DND-41 (cell line): ENCODE measurements at regions not wholly inside any gene's neighbourhood (a gene's known extent, or its start where the extent isn't known, plus 50 kb on each side); places are given as distances from the start of the nearest gene placed in this dataset.

Experiments used
- ATAC-seq: fragments of 200-7000 bp; cut with Tn5 transposase; 3 replicates; pipeline ENCODE4 v1.9.1; 2021; ENCODE audit warnings: low read depth; ENCODE audit not compliant: insufficient read depth
- DNase-seq: peaks from one replicate; pipeline ENCODE4 v3.0.0-alpha.2; 2020
- H2AFZ ChIP-seq: 2 replicates; pipeline ENCODE4 v1.6.0; 2012; ENCODE audit warnings: low read depth, low read length
- H3K27ac ChIP-seq: 2 replicates; pipeline ENCODE4 v1.5.1; 2012; ENCODE audit warnings: low read length, inconsistent platforms
- H3K27me3 ChIP-seq: fragments of 200-600 bp; sonication (generic); 2 replicates; pipeline ENCODE4 v1.6.0; 2012; ENCODE audit warnings: low read length, mild to moderate bottlenecking, inconsistent platforms; ENCODE audit not compliant: insufficient read depth, poor library complexity
- H3K36me3 ChIP-seq: 2 replicates; pipeline ENCODE4 v1.5.1; 2012; ENCODE audit warnings: low read length, inconsistent platforms; ENCODE audit not compliant: insufficient read depth
- H3K4me1 ChIP-seq: 2 replicates; pipeline ENCODE4 v1.5.1; 2012; ENCODE audit warnings: mild to moderate bottlenecking, low read length; ENCODE audit not compliant: insufficient read depth
- H3K4me2 ChIP-seq: 2 replicates; pipeline ENCODE4 v1.6.0; 2012; ENCODE audit warnings: mild to moderate bottlenecking, moderate library complexity, low read length, inconsistent platforms; ENCODE audit not compliant: insufficient read depth
- H3K4me3 ChIP-seq, 2 experiments: fragments of 200-600 bp in 1 of 2; shearing (Covaris generic) in 1 of 2; 2 replicates each; pipeline ENCODE4 v1.5.1; 2012 to 2016; ENCODE audit warnings: inconsistent platforms in 2 of 2, low read length in 2 of 2, mild to moderate bottlenecking in 2 of 2, low read depth in 1 of 2, moderate library complexity in 1 of 2
- H3K79me2 ChIP-seq: 2 replicates; pipeline ENCODE4 v1.6.0; 2012; ENCODE audit warnings: low read length, inconsistent platforms; ENCODE audit not compliant: insufficient read depth
- H3K9ac ChIP-seq: 2 replicates; pipeline ENCODE4 v1.6.0; 2012; ENCODE audit warnings: low read depth, mild to moderate bottlenecking, inconsistent platforms, low read length, moderate library complexity
- H3K9me3 ChIP-seq: 2 replicates; pipeline ENCODE4 v1.5.1; 2012; ENCODE audit warnings: low read length, moderate library complexity, mild to moderate bottlenecking, inconsistent platforms; ENCODE audit not compliant: insufficient read depth, severe bottlenecking
- H4K20me1 ChIP-seq: 2 replicates; pipeline ENCODE4 v1.6.0; 2012; ENCODE audit warnings: low read length; ENCODE audit not compliant: insufficient read depth
- CTCF ChIP-seq: IDR thresholded peaks from 2 replicates; pipeline ENCODE4 v1.5.1; 2012; ENCODE audit warnings: borderline replicate concordance, low read length, moderate library complexity, mild to moderate bottlenecking; ENCODE audit not compliant: poor library complexity, severe bottlenecking; ENCODE audit errors: extremely low read depth
- EZH2 ChIP-seq: IDR thresholded peaks from 3 replicates; pipeline ENCODE4 v1.6.1; 2012; ENCODE audit warnings: borderline replicate concordance, low read depth, mild to moderate bottlenecking, moderate library complexity, low read length, inconsistent platforms; ENCODE audit not compliant: severe bottlenecking

GRCh38 chr11:86749821-86750401 is 50.4 kb upstream of the PRSS23 start:
- Histone ChIP-seq H3K27ac (no peak overlapping the region), H3K4me2 (no peak overlapping the region), H3K4me3 (no peak overlapping the region), H2AFZ (no peak overlapping the region), H3K27me3 (peaks cover 3% of the 10 kb centered on the region), H3K9me3 (no peaks in the 10 kb centered on the region), H3K79me2 (no peaks in the 10 kb centered on the region), H4K20me1 (no peaks in the 10 kb centered on the region), H3K36me3 (no peaks in the 10 kb centered on the region), H3K9ac (no peak overlapping the region), H3K4me1 (no peaks in the 10 kb centered on the region)
- DNase-seq = no peak
- no peak for ATAC-seq
- TF ChIP-seq EZH2 = no peak
- TF ChIP-seq CTCF = no peak

GRCh38 chr11:86749376-86749775 is 51.0 kb upstream of the PRSS23 start:
- Histone ChIP-seq H3K27me3 (peaks cover 3% of the 10 kb centered on the region), H3K9ac (no peak overlapping the region), H3K79me2 (no peaks in the 10 kb centered on the region), H3K36me3 (no peaks in the 10 kb centered on the region), H3K4me1 (no peaks in the 10 kb centered on the region), H3K4me2 (no peak overlapping the region), H3K9me3 (no peaks in the 10 kb centered on the region), H2AFZ (no peak overlapping the region), H3K4me3 (no peak overlapping the region), H4K20me1 (no peaks in the 10 kb centered on the region), H3K27ac (no peak overlapping the region)
- peak; percentile 9 for TF ChIP-seq CTCF
- TF ChIP-seq EZH2 = no peak
- DNase-seq (no peak), ATAC-seq (no peak)

- no peak for TF ChIP-seq EZH2
- TF ChIP-seq CTCF = no peak
- no peaks in the 10 kb centered on the region for H3K79me2 ChIP-seq
- DNase-seq = no peak
- H3K9me3 ChIP-seq = no peaks in the 10 kb centered on the region
- no peak overlapping the region for H3K9ac ChIP-seq
- no peak overlapping the region for H3K27ac ChIP-seq
- no peak overlapping the region for H3K4me2 ChIP-seq
- H3K36me3 ChIP-seq = no peaks in the 10 kb centered on the region
- ATAC-seq = no peak
- H3K4me1 ChIP-seq = no peaks in the 10 kb centered on the region
- no peak overlapping the region for H3K4me3 ChIP-seq
- H4K20me1 ChIP-seq = no peaks in the 10 kb centered on the region
- H3K27me3 ChIP-seq = peaks cover 3% of the 10 kb centered on the region
- no peak overlapping the region for H2AFZ ChIP-seq
Measured at GRCh38 chr11:86748296-86748695, 52.0 kb upstream of the PRSS23 start.

- H3K4me1 ChIP-seq = no peaks in the 10 kb centered on the region
- H3K4me2 ChIP-seq = no peak overlapping the region
- ATAC-seq = no peak
Measured at GRCh38 chr11:86747801-86748200, 52.5 kb upstream of the PRSS23 start.

More at GRCh38 chr11:86747801-86748200, 52.5 kb upstream of the PRSS23 start:
- no peaks in the 10 kb centered on the region for H3K36me3 ChIP-seq
- H3K9ac ChIP-seq = no peak overlapping the region
- no peaks in the 10 kb centered on the region for H4K20me1 ChIP-seq
- H3K79me2 ChIP-seq = no peaks in the 10 kb centered on the region
- H3K27me3 ChIP-seq = peaks cover 3% of the 10 kb centered on the region
- no peaks in the 10 kb centered on the region for H3K9me3 ChIP-seq
- no peak for DNase-seq
- no peak overlapping the region for H3K27ac ChIP-seq
- no peak overlapping the region for H2AFZ ChIP-seq
- H3K4me3 ChIP-seq = no peak overlapping the region
- TF ChIP-seq CTCF (no peak), EZH2 (no peak)
